ENCODE measurements at regions not wholly inside any gene's neighbourhood (a gene's known extent, or its start where the extent isn't known, plus 50 kb on each side); places are given as distances from the start of the nearest gene placed in this dataset.
"Not testable (repeated sequence)": the region's sequence is repeated elsewhere in the genome, so short reads cannot be mapped to it uniquely, and the experiment has no call there.

DNA sequence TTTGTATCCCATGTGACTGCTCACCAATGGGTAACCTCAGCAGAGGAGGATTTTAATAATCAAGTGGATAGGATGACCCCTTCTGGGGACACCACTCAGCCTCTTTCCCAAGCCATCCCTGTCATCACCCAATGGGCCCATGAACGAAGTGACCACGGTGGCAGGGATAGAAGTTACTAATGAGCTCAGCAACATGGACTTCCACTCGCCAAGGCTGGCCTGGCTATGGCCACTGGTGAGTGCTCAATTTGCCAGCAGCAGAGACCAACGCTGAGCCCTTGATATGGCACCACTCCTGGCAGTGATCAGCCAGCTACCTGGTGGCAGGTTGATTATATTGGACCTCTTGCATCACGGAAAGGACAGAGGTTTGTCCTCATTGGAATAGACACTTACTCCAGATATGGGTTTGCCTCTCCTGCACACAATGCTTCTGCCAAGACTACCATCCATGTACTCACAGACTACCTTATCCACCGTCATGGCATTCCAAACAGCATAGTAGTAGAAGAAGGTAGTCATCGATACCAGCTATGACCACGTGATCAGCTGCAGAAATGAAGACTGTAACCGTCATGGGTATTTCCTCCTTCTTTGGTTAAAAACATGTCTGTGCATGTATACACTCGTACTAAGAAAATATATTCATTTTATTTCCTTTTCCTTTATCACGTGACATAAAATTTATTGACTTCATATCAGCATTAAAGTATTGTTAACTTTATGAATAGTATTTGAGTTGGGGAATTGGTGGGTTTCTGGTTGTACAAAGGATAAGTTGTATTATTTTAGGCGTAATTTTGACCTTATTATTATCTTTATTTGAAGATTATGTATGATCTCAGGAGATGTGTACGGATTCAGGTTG lies 562.6 kb downstream of the PTPRU start:
- DNase-seq = no peak

DNA sequence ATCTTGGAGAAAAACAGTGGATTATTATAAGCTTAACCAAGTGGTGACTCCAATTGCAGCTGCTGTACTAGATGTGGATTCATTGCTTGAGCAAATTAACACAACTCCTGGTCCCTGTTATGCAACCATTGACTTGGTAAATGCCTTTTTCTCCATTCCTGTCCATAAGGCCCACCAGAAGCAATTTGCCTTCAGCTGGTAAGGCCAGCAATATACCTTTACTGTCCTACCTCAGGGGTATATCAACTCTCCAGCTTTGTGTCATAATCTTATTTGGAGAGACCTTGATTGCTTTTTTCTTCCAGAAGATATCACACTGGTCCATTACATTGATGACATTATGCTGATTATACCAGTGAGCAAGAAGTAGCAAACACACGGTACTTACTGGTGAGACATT lies 560.8 kb downstream of the PTPRU start:
- DNase-seq = not testable (repeated sequence)

DNA sequence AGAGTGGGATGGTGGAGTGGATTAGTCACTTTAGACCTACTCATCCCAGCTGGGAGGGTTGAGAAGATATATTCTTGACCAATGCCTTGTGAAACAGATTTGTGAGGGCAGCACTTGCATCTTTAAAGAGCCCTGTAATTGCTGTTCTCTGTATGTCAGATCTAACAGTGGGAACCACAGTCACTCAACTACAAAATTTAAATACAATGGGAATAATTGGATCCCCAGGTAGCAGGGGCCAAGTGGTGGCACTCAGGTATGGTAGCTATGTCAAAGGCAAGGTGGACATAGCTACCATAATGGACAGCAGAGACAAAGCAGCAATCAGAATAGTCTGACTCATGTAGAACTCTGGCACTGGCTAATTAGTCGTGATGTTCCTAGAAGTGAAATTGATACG lies 559.6 kb downstream of the PTPRU start:
- DNase-seq = not testable (repeated sequence)

DNA sequence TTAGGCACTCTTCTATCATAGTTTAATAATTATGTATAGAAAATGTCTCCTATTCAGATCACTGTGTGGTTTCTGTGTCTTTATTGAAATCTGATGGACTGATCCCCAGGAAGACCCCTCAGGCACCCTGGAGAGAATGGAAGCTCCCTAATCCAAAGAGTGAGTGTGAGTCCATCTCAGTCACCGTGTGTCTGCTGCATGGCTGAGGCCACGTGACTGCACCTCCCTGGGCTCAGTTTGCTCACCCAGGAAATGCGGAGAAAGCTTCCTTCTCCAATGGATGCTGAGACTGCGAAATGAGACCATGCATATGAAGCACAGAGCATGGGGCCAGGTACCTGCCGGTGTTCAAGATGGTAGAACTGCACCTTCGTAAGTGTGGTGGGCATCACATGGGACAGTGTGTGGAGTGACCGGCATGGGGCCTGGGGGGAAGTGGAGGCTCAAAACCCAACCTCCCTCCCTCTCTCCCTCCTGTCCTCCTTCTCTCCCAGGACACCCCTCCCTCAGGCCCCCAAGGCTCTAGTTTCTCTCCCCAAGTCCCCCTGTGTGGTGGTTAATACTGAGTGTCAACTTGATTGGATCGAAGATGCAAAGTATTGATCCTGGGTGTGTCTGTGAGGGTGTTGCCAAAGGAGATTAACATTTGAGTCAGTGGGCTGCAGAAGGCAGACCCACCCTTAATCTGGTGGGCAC lies 557.5 kb downstream of the PTPRU start:
- no peak for DNase-seq

DNA sequence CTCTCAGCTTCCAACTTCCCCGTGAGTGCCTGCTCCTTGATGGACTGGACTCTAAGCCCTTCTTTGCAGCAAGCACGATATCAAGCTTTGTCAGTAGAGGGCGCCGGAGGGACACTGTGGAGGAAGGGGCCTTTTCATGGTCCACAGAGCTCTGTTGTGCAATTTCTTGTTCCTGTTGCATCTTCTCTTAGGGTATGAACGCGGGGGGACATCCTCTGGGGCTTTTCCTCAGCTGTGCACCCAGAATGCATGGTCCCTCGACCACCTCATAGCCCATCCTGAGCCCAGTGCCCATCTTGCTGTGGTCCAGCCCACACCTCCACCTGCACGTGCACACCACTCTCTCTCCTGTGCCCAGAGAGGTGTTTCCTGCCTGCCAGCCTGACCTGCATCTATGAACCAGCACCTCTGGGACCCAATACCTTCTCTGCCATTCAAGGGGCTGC lies 556.8 kb downstream of the PTPRU start:
- DNase-seq = peak; percentile 83

DNA sequence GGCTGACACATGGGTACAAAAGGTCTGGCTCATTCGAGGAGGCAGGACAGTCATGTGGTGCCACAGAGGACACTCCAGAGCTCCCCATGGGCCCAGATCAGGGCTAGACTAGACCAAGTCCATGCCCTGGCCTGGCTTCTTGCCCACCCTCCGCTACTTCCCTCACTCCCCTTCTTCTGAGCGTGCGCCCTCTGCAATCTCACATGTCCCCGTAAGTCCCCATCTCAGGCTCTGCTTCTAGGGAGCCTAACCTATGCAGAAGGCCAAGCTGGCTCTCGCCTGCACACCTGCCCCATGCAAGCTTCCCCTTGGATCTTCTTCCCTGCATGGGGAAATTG lies 553.6 kb downstream of the PTPRU start:
- no peak for DNase-seq

DNA sequence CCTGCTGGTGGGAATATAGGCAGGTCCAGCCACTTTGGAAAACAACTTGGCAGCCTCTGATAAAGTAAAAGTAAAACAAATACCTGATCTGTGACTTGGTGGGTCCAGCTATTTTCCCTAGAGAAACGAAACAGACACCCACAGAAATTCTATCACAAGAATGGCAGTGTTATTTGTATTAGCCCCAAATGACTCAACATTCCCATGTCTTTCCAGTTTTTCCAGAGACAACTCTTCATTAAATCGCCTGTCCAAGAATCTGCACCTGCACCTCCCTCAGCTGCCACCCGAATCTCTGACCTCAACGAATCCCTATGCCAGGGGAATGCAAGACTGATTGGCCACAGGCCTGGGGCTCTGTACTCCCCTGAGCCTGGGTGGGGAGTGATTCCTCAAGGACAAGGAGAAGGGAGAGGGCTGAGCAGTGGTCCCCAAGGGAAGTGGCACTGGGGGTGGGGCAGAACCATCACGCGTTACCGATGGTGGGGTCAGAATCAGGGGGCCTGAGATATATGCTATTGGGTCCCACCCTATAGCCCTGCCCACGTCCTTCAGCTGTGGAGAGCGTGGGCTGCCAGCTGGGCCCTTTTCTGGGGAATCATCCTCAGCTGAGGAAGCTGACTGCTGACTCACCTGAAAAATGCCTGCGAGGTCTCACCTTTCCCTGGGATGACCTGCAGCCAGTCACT lies 553.0 kb downstream of the PTPRU start:
- no peak for DNase-seq

DNA sequence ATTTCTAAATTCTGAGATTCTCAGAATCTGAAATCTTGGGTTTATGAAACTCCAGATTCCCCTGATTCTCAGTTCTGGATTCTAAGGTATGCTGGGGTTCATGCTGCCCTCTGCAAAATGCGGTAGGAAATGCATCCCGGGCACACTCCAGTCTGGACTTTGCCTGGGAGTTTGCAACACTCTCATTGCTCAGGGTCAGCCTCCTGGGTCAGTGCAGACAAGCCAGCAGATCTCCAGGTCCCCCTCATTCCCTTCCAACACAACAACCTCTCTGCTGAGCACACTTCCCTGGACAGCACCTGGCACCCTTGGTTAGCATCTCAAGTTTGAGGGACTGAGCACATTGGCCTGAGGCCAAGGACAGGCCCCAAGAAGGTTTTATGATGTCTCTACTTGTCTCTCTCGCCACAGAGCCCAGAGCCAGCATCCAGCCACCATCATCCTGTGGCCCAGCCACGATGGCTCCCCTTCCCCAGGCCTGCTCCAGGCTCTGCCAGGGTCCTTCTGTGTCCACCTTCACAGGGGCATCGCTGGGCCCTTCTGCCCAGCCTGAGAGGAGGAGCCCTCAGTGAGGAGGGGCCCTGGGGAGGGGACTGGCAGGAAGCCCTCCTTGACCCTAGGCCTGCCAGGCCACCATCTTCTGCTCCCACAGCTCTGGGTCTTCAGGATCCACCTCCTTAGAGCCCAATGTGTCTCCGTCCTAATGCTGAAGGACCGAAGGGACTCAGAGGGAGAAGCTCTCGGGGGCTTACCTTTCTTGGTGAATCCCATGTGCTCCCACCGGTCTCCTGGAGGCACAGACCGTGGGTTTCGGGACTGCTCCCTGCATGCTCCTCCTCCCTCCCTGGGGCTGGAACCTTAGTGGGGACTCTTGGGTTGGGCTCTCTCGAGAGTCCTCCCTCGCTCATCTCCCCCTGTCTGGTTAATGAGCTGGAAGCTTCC lies 550.7 kb downstream of the PTPRU start:
- no peak for DNase-seq

DNA sequence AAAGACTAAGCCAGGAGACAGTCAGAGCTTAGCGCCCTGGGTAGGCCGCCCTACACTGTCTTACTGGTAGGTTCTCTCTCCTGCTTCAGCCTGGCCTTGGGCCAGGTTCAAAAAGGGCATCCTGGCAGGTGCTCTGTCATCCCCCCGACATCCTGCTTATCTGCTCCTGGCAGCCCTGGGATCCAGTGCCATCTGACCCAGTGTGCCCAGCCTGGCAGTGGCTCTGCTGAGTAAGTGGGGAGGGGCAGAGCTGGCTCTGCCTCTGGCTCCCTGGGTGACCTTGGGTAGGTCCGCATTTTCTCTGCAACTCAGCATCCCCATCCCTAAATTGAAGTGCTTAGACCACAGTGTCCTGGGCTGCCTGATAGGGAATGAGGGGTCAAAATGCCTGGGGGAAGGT lies 549.9 kb downstream of the PTPRU start:
- peak; percentile 10 for DNase-seq

DNA sequence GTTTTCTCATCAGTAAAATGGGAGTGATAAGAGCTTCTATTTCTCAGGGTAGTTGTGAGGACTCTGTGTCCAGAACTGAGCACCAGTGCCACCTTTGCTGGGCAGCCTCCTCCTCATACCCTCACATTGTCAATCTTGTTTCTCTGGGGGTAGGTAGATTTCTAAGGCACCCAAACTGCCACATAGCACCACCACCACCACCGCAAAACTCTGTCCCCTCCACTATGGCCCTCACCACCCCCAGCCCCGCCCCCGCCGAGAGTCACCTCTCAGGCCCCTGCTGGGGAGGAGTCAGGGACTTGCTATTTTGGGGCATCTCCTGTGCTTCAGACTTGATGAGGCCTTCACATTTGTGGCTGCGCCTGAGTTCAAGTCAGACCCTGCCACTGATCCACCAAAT lies 549.2 kb downstream of the PTPRU start:
- DNase-seq = no peak

DNA sequence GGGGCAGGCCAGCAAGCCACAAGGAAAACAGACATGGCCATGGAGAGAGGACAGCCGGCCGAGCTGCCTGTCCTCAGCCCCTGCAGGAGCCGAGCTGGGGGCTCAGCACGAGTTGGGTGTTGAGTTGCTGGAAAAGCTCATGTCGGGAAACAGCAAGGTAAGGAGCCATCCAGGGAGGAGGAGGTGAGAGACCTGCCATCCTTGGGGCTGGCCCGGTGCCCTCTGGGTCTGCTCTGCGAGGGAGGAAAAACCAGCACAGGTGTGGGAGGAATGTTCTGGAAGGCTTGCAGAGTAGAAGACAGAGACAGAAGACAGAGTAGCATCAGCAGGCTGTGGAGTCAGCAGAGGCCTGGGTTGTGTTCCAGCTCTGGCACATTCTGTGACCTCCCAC lies 548.8 kb downstream of the PTPRU start:
- no peak for DNase-seq

DNA sequence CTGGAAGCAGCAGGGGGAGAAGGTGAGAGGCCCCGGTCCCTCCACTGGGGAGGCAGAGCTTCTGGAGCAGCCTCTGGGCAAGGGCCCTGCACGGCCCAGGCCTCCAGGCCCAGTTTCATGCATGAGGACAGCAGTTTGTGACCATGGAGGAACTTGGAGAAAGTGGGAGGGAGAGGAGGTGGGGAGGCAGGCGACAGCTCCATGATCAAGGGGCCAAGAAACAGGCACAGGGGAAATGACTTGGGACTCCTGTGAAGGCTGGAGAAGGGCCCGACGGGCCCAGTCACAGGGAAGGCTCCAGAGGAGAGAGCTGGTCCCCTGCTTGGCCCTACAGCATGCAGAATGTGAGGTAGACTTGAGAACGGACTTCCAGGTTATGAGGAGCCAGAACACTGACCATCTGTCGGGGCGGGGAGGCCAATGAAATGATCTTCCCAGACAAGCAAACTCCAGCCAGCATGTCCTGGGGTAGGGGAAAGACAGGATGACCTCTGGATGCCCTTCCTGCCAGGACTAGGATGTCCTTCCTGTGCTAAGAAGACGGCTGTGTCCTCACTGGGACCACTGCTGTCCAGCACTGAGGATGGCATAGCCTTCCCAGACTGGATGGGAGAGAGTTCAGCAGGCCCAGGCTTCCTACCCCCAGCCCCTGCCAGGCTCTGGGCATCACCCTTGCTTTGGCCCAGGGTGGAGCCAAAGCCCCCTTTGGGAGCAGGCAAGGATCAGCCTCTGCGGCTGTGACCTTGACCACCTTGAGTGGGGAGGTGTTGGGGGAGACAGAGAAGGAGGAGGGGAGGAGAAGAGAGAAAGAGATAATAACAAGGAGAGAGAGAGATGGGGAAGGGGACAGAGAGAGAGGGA lies 548.2 kb downstream of the PTPRU start:
- no peak for DNase-seq

DNA sequence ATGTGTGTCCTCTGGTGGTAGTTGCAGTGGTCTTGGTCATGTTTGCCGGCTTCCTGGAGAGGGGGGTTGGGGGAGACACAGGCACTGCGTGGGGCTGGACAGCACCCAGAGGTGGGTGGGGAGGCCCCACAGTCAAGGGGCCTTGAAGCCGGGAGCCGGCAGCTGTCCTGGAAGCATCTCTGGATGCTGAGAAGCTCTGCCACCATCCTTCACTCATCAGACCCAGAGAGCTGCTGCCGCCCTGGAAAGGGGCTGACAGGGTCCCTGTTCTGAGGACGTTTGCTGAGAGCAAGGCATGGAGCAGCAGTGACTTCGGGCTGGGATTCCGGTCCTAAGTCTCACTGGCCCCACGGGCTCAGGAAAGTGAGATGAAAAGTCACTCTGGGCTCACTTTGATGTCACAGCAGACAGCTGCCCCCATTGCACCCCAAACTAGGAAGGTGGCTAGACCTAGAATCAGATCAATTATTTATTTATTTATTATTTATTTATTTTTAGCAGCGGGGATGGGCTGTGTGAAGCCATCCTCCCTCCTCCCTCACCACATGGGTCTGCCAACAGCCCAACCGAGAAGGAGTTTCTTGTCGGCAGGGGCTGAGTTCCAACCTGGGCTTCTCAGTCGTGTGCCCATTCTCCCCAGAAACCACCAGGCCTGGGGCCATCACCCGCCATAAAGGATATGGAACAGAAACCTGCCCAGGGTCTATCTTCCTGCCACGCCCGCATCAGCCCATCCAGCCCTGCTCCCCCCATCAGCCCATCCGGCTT lies 547.4 kb downstream of the PTPRU start:
- DNase-seq = no peak

DNA sequence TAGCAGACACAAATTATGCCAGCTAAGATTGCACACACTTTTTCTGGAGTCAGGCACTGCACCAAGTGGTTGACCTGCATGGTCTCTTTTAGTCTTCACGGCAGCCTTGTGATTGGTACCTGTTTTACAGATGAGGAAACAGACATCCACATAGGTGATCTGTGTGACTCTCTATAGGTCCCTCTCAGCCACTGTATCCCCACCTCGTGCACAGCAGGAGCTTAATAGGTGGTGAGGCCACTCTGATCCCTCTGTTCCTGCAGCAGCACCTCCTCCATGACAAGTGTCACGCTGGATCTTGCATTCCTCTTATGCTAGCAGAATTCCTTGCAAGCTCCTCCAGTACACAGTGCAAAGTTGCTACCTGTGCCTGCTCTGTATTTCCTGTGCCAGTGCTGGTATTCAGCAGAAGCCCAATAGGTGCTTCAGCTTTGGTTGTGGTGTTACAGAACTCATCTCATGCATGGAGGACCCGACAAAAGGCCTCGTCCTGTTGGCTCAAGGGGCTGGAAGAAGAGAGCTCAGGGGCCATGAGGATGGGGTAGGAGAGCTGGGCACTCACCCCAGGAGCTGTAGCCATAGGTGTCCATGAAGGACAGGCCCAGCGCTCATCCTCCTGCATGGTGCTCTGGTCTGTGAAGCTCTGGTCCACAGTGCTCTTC lies 546.7 kb downstream of the PTPRU start:
- no peak for DNase-seq

DNA sequence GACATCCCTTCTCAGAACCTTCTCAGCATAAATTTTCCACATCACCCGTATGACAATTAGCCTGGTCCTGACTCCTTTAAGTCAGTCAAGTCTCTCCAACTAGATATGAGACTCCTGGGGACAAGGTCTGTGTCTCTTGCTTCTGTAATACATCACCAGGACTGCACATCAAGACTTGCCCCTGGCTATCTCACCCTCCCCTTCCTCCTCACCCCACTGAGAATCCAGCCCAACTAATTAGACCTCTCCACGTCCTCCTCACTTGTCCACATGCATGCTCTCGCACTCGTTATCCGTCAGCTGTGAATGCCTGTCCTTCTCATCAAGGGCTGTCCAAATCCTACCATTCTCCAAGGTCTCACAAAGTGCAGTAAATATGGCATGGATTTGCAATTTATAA lies 542.8 kb downstream of the PTPRU start:
- no peak for DNase-seq

DNA sequence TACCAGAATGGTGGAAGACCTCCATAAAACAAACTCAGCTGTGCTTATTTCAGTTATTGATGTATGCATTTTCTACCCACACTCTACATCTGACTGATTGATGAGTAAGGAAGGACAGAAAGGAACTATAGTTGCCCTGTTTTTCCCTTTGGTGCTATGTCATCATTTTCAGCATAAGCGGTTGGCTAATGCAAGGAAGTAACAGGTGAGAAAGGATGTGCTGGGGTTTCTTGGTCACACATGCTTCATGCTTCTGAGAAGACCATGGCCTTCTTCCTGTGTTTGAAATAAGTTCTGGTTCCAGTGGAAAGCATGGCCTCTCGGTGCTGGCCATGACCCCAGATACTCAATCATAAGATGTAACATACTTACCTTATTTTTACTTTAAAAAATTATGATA lies 541.2 kb downstream of the PTPRU start:
- DNase-seq = no peak

DNA sequence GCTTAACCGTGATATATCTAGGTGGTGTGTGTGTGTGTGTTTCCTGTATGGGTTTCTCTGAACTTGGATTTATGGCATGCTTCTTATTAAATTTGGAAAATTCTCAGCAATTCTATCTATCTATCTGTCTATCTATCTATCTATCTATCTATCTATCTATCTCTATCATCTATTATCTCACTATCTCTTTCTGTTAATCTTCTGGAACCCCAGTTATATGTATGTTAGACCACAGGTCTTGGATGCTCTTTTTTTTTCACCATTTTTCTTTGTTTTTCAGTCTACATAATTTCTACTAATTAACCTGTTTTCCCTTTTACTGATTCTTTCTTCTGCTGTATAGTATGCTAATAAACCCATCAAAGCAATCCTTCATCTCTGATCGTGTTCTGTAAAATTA lies 538.0 kb downstream of the PTPRU start:
- DNase-seq = no peak

DNA sequence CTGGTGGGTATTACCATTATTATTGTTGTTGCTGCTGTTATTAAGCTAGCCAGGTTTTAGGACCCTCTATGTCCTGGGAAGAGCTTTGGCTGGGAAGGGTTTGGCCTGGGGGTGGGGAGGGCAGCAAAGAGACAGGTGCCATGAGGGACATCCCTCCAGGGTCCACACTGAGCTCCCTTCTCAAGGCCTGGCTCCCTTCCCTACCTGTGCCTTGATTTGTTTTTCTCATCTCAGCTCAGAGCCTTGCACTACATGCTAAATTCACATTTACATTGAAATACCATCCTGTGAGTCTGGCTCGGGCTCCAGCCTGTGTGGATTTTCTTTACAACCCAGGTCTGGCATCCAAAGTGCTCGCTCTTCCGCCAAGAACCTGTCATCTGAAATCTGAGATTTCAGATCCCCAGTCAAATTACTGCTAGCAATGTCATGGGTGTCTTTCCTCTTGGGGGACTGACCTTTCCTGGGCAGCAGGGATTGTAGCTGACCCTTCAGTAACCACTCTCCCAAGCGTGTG lies 536.3 kb downstream of the PTPRU start:
- no peak for DNase-seq

DNA sequence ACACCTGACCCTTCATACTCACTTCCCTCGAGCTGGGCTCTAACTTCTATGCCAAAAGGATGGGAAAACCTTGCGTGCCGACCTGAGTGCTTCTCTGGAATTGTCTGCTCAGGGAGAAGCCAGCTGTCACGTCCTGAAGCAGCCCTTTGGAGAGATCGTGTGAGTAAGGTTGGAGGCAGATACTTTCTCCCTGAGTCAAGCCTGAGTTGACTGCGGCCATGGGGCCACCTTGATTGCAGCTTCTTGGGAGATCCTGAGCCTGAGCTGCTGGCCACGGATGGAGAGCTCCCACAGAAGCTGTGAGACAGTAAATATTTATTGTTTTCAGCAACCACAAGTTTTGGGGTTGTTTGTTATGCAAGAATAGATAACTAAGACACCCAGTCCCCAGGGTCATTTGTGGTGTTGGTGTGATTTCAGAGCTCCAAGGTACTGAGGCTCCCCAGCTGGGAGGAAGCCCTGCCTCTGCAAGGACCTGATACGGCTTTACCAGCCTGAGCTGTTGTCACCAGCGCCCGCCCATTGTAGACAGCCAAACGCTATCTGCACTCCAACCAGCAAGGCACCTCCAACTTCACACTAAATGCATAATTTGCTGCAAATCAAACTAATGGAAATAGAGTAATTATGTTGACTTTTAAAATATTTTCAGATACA lies 531.6 kb downstream of the PTPRU start:
- DNase-seq = no peak
